GM18498 (cell line): ENCODE measurements at regions not wholly inside any gene's neighbourhood (a gene's known extent, or its start where the extent isn't known, plus 50 kb on each side); places are given as distances from the start of the nearest gene placed in this dataset.

Source experiments
- ATAC-seq: cut with Tn5 transposase; IDR thresholded peaks from one replicate; pipeline ENCODE4 v1.9.1; 2021; ENCODE audit warnings: mild to moderate bottlenecking, moderate library complexity; ENCODE audit not compliant: unreplicated experiment

GRCh38 chr3:31137718-31138465 is 243.4 kb upstream of the GADL1 start:
- no peak for ATAC-seq

DNA sequence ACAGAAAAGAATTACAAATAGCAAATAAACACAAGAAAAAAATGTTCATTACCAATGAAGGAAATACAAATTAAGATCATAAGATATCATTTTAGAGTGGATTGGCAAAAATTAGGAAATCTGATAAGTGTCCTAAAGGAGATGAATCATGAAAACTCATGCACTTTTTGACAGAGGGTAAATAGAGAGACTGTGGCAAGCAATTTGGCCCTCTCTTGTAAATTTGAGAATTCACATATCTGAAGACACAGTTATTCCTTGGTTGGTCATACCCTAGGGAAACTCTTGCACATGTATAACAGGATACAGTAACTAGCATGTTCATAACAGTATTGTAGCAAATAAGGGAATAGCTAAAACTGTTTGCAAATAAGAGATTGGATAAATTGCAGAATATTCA is 246.0 kb upstream of the GADL1 start:
- ATAC-seq, result no peak

DNA sequence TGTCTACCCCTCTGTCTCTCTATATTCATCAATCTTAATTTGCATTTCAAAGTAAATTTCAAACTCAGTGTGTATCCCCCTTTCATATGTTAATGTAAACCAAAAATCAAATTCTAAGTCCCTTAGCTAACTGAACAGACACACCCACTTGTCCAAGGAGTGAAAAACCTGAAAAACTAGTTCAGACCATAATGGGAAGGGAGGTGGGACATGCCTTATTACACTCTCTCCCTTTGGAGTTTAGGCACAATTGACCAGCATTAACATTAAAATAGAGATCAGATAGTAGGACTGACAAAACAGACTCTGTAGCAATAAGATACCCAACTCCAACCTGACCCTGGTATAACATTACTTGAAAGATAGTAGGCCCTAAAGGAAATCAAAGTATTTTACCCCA is 247.7 kb upstream of the GADL1 start:
- ATAC-seq, result no peak

DNA sequence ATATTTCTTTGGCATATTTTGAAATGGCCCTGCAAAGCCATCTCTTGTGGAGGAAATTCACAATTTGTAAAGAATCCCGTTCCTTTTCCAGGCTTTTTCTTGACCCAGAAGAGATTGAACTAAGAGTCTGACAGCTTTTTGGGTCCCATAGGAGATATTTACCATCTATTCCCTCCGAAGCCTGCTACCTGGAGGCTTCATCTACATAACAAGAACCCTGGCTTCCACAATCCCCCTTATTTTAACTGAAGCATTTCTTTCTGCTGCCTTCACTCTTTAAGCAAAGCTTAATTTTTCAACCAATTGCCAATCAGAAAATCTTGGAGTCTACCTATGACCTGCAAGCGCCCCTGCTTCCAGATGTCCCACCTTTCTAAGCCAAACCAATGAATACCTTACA is 248.1 kb upstream of the GADL1 start:
- no peak for ATAC-seq

GRCh38 chr3:31145062-31145461 is 250.6 kb upstream of the GADL1 start:
- no peak for ATAC-seq

DNA sequence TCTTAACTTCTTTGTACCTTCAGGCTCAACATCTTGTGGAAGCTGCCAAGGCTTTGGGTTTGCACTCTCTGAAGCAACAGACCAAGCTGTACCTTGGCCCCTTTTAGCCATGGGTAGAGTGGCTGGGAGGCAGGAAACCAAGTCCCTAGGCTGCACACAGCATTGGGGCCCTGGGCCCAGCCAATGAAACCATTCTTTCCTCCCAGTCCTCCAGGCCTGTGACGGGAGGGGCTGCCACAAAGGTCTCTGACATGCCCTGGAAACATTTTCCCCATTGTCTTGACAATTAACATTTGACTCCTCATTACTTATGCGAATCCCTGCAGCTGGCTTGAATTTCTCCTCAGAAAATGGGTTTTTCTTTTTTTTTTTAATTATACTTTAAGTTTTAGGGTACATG is 253.1 kb upstream of the GADL1 start:
- ATAC-seq, result no peak

- ATAC-seq, result peak; percentile 79
Observed at GRCh38 chr3:31157047-31157694, 262.7 kb upstream of the GADL1 start.

DNA sequence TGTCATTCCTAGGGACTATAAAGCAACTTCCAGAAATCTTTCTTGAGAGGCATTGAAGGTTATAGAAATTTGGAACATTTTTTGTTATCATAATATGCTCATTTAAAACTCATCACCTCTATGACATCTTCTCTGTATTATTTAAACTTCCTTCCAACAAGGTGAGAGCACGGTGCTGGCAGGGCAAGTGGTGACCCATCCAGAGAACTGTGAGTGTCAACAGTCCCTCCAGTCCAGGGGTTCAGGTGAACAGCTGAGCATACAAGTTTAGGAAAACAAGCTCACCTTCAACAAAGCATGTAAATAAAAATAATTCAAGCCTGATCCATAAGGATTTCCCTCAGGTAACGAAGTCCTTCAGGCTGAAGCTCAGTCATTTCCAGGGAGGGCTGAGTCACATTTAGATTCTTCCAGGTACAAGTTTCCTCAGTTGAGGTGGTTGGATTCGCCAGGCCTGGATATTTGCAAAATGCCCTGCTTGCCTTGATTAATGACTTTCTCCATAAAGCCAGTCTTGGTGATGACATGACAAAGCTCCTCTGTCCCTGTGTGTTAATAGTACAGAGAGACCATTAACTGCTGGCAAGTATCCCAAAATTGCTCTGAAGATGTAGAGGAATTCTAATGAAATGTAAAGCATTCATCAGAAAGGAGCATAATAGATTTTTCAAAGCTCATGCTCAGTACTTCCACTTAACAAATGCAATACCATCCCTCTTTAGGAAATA is 263.6 kb upstream of the GADL1 start:
- no peak for ATAC-seq

DNA sequence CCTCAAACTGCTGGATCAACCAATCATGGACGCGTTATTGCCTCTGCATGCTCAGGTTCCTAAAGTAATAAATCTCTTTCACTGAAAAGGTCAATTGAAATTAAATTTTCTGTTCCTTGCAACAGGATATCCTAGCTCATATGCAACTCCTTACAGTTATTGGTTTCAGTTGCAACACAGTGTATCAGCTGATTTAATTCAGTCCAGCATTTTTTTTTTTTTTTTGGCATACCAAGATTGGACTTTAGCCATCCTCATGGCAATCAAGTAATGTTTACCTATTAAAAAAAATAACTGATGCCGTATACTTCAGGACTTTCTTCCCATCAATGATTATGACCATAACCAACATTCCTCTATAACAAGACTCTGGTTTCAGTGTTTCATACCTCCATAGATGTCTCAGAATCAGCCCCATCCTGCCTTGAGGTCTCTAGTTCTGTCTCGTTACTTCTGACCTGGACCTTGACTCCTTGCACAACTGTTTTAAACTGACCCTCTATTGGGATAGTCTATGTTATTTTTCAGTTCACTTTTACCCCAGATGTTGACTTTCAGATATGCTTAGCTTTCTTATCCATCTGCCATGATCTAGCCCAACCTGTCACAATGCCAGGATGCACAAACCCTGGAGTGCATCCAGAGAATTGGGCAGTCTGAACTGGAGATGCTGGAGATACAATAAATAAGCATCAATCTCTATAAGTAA is 265.0 kb upstream of the GADL1 start:
- no peak for ATAC-seq

DNA sequence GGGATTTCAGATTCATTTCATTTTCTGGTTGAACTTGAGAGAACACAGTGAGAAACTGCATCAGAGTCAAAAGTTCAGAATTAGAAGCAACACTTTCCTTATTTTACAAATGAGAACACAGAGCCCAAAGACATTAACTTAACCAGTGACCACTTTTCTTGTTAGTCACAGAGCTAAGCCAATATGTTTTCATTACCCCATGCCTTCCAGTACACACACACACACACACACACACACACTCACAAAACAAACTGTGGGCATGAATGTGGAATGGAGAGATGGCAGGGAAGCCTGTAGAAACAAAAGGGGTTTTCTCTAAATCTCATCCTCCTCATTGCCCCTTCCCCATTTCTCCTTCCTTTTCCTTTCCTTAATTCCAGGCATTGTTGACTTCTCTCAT is 267.4 kb upstream of the GADL1 start:
- ATAC-seq, result no peak

DNA sequence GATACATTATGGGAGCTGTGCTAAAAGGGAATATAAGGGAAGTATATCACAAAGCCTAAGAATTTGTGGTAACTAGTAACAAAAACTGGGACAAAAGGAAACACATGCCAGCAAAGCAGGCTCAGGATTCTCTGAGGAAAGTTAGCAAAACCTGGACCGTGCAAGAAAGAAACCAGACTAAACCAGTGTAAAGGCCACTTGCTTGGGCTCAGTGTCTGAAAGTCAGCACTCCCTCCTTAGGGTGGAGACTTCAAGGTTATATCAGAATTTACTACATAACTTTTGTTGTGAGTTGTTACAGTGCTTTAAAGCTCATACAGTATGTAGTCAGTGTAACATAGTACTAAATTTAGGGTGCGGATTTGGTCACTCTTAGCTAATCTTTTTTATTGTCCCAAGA is 269.9 kb upstream of the GADL1 start:
- no peak for ATAC-seq

- no peak for ATAC-seq
Observed at GRCh38 chr3:31165399-31165860, 271.0 kb upstream of the GADL1 start.

DNA sequence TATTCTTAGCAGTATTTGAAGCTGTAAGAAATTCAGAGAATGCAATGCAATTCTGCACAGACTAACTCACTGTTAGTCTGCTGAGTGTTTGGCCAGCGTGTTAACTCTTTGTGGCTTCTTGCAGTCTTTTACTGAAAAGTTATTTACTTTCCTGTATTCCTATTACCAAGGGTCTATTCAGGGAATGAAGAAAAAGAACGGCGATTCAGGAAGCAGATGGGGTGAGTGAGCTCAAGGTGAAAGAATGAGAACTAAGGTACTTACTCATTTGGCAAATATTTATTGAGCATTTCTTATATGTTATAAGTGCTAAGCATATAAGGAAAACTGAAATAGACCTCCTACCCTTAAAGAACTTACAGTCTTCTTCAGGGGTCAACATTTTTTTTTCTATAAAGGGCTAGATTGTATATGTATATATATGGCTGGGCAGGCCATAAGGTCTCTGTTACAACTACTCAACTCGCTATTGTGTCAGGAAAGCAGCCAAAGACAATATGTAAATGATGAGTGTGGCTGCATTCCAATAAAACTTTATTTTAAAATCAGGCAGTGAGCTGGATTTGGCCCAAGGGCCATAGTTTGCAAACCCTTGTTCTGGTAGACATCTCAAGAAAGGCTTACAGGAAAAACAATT is 271.9 kb upstream of the GADL1 start:
- no peak for ATAC-seq

DNA sequence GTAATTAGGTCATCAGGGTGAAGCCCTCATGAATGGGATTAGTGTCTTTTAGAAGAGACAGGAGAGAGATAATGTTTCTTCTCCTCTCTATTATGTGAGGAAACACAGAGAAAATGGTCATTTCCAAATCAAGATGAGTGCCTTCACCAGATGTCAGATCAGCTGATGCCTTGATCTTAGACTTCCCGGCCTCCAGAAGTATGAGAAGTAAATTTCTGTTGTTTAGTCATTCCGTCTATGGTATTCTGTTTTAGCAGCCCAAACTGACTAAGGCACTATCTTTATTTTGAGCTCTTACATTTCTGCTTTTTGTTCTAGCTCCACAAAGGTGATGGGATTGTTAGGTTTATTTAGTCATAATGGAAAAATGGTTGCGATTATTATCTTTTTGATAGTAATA is 273.2 kb upstream of the GADL1 start:
- no peak for ATAC-seq

DNA sequence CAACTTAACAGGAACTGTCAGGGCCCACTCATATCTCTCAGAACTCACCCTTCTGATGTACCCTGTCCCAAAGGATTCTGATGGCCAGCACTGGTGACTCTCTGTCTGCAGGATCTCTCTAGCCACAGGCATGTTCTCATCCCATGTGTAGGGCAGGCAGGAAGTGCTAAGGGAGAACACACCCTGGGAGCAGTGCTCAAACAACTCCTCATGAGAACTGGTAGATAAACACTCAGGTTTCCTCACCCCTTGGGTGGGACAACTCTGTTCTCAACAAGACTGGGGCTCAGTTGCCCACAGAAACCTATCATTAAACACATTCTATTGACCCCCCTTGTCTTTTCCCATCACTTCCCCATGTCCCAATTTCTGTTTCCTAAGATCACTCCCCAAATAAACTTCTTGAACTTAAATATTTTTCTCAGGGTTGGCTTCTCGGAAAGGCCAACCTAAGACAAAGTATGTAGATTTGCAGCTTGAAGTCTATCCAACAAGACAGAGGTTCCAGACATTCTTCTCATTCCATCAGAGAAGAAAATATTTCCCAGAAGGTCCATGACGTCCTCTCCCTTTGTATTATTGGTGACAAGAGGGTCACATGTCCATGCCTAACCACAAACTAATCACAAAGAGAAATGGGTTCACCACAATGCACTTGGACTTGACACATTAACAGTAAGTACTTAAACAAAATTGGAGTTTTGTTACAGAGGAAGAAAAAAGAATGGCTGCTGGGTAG is 276.6 kb upstream of the GADL1 start:
- ATAC-seq, result no peak

- no peak for ATAC-seq
Observed at GRCh38 chr3:31172336-31172735, 277.9 kb upstream of the GADL1 start.

DNA sequence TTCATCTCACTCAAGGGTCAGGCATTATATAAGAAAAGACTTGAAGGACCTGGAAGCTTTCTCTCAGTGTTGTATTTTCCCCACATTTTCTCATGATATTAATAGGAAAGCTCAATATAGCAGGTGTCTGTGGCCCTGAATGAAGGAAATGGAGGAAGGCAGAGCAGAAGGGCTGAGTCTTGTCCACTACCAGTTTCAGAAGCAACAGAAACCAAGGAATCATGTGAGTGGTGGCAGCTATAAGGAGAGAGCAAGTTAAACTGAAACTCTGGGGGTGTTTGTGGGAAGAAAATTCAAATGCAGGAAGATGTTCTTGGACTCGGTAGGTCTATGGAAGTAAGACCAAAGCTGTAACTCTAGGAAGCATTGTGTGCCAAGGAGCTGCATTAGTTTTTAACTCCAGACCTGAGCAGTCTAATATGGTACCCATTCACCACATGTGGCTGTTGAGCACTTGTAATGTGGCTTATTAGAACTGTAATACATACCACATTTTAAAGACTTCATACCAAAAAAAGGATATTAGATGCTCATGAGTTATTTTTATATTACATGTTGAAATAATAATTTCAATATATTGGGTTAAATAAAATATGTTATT is 278.8 kb upstream of the GADL1 start:
- ATAC-seq, result no peak

DNA sequence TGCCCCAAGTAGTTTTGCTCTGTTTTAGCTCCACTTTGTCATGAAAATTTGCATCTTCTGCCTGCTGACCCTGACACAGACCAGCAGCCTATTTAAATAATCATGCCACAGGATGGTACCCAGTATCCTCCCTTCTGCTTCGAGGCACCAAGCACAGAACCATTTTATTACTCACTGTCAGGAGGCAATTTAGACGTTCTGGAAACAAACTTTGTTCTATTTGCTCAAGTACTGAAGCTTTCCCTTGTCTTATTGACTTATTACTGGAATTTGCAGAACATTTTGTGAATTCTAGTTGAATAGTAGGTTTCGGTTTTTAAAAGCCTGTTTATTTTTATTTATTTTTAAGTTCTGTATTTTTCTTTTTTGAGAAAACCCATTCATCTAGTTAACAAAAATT is 279.6 kb upstream of the GADL1 start:
- no peak for ATAC-seq

DNA sequence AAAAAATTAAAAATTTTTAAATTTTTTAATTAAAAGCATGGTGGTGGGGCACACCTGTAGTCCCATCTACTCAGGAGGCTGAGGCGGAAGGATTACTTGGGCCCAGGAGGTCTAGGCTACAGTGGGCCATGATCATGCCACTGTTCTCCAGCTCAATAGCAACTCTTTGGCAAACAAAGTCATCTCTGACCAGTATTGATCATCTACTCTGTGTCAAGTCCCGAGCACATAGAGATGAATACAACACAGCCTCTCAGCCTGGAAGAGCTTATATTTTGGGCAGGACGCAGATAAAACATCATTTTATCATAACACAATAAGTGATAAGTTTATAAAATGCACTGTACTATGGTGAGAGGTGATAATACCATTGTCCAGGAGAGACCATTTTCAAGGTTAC is 281.6 kb upstream of the GADL1 start:
- no peak for ATAC-seq

GRCh38 chr3:31178467-31178866 is 284.0 kb upstream of the GADL1 start:
- ATAC-seq, result no peak
